GM21576 (cell line): ENCODE measurements at regions not wholly inside any gene's neighbourhood (a gene's known extent, or its start where the extent isn't known, plus 50 kb on each side); places are given as distances from the start of the nearest gene placed in this dataset.
"Not testable (repeated sequence)": the region's sequence is repeated elsewhere in the genome, so short reads cannot be mapped to it uniquely, and the experiment has no call there.

ENCODE experiments used
- ATAC-seq: cut with Tn5 transposase; IDR thresholded peaks from one replicate; pipeline ENCODE4 v1.9.1; 2021; ENCODE audit warnings: mild to moderate bottlenecking, moderate library complexity; ENCODE audit not compliant: unreplicated experiment

DNA sequence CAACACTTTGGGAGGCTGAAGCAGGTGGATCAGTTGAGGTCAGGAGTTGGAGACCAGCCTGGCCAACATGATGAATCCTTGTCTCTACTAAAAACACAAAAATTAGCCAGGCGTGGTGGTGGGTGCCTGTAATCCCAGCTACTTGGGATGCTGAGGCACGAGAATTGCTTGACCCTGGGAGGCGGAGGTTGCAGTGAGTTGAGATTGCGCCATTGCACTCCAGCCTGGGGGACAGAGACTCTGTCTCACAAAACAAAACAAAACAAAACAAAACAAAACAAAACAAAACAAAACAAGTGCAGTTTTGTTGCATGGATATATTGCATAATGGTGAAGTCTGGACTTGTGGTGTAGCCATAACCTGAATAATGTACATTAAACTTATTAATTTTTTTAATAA lies 133.6 kb upstream of the ZNF217 start:
- not testable (repeated sequence) for ATAC-seq

DNA sequence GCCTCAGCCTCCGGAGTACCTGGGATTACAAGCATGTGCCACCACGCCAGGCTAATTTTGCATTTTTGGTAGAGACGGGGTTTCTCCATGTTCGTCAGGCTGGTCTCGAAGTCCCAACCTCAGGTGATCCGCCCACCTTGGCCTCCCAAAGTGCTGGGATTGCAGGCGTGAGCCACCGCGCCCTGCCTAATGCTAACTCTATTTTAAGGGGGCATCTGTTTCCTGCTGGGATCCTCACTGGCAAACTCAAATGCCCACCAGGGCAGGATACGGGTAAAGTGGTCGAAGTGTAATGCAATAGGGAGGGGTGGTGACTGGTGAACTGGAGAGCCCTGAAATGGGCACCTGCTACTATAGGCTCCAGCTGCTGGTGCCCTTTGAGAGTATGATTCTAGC lies 131.9 kb upstream of the ZNF217 start:
- ATAC-seq = no peak

DNA sequence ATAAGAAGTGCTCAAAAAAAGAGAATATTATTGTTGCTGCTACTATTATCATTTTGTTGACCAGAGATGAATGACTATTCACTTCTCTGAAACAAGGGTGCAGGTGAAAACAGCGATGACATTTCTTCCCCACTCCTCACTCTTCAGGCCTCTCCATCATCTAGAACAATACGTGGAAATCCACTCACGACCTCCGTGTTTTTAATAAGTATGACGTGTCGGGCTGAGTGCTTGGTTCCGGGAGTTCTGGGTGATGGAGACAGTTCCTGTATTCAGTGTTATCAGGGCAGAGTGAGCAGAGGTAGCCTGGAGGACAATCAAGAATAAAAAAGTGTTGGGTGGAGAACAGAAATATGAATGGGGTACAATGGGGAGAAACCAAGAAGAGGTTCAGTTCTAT lies 130.0 kb upstream of the ZNF217 start:
- ATAC-seq = no peak

DNA sequence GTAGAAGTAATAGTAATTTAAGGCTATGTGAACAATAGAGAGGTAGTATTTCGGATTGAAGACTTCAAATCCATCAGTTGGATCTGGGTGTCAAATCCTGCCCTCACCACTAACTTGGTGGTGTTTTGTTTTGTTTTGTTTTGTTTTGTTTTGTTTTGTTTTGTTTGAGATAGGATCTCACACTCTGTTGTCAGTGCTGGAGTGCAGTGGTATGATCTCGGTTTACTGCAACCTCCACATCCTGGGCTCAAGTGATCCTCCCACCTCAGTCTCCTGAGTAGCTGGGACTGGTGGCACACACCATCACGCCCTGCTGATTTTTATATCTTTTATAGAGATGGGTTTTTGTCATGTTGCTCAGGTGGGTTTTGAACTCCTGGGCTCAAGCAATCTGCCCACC lies 129.4 kb upstream of the ZNF217 start:
- no peak for ATAC-seq

DNA sequence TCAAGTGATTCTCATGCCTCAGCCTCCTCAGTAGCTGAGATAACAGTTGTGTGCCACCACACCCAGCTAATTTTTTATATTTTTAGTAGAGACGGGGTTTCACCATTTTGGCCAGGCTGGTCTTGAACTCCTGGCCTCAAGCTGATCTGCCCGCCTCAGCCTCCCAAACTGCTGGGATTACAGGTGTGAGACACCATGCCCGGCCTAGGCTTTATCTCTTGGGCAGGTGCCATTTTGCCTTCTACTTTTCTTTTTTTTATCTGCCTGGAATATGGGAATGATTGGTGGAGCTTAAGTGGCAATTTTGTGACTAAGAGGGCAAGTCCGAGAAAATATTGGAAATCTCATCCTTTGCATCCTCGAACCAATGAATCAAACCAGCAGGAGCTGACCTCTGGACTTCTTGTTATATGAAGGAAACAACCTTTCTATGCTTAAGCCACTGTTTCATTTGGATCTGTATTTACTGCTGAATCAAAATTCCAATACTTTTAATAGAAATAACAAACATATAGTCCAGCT lies 128.9 kb upstream of the ZNF217 start:
- ATAC-seq = no peak

DNA sequence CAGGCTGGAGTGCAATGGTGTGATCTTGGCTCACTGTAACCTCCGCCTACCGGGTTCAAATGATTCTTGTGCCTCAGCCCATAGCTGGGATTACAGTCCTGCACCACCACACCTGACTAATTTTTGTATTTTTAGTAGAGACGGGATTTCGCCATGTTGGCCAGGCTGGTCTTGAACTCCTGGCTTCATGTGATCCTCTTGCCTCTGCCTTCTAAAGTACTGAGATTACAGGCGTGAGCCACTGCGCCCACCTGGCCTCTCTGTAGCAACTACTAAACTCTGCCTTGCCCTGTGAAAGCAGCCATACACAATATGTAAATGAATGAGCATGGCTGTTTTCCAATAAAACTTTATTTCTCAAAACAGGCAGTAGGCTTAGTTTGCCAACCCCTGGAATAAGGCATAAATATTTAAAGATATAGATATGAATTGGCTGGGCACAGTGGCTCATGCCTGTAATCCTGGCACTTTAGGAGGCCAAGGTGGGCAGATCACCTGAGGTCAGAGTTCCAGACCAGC lies 127.9 kb upstream of the ZNF217 start:
- peak; percentile 13 for ATAC-seq

DNA sequence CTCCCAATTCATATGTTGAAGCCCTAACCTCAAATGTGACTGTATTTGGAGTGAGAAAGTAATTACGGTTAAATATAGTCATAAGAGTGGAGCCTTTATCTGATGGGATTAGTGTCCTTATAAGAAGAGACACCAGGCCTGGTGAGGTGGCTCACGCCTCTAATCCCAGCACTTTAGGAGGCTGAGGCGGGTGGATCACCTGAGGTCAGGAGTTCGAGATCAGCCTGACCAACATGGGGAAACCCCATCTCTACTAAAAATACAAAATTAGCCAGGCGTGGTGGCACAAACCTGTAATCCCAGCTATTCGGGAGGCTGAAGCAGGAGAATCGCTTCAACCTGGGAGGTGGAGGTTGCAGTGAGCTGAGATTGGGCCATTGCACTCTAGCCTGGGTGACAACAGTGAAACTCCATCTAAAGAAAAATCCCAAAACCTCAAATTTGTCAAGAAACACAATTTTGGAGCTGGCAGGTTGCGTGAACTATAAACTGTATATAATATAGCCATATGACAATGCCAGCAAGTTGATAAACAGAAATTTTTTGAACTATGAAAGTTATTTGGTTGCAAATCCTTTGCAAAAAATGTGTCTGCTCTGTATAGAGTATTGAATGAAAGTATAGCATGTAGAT lies 125.6 kb upstream of the ZNF217 start:
- not testable (repeated sequence) for ATAC-seq

GRCh38 chr20:53718142-53719021 lies 124.7 kb upstream of the ZNF217 start:
- no peak for ATAC-seq

GRCh38 chr20:53716395-53716794 lies 122.8 kb upstream of the ZNF217 start:
- ATAC-seq = no peak

- no peak for ATAC-seq
These were observed 120.9 kb upstream of the ZNF217 start for GRCh38 chr20:53714524-53714923.

- no peak for ATAC-seq
These were observed 119.9 kb upstream of the ZNF217 start for GRCh38 chr20:53713328-53714056.

- no peak for ATAC-seq
These were observed 118.8 kb upstream of the ZNF217 start for GRCh38 chr20:53712212-53712977.

GRCh38 chr20:53711333-53712211 lies 117.9 kb upstream of the ZNF217 start:
- no peak for ATAC-seq

DNA sequence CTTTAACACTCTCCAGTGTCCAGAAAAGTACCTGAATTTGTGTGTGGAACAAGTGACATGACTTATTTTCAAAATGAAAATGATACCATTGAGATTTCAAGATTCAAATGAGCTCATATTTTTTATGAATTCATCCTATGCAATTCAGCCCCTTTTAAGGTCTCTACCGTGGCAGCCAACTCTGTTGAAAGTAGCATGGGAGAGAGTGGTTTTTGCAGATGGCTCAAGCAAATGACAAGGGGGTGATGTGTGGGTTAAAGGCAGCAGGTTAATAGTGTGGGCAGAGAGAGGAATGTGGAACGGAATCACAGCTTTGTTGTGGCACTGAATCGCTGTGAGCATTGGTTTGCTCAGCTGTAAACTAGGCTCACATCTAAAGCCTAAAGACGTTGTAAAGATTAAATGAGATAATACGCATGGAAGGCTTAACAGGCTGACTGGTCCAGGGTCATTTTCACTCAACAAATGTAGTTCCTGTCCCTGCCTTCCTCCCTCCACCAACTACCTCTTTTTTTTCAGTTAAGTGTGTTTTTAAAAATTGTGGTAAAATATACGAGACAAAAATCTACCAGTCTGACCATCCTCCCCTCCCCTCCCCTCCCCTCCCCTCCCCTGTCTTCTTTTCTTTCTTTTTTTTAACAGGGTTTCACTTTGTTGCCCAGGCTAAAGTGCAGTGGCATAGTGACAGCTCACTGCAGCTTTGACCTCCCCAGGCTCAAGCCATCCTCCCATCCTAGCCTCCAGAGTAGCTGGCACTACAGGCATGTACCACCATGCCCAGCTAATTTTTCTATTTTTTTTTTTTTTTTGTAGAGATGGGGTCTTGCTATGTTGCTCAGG lies 114.7 kb upstream of the ZNF217 start:
- no peak for ATAC-seq

GRCh38 chr20:53707371-53708055 lies 113.9 kb upstream of the ZNF217 start:
- ATAC-seq = no peak

- ATAC-seq = peak; percentile 42
These were observed 113.1 kb upstream of the ZNF217 start for GRCh38 chr20:53706466-53707370.

- ATAC-seq = no peak
These were observed 112.4 kb upstream of the ZNF217 start for GRCh38 chr20:53706008-53706465.
